ENCODE measurements at regions not wholly inside any gene's neighbourhood (a gene's known extent, or its start where the extent isn't known, plus 50 kb on each side); places are given as distances from the start of the nearest gene placed in this dataset.

DNA sequence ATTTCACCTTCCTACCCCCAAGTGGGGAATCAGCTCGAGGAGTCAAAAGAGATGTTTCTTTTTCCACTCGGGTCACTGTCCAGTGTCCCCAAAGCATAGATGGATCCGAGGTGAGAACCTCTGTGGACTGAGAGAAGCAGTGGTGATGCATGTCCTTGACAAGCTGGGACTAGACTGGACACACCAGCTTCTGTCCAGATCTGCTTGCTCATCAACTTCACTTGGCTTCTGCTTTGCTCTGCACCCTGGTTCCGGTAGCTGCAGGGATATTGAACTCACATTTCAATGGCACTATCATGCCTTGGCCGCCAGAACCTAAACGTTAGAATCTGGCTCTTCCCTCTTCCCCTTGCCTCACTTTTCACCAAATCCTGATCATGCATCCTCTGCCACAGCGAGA lies 50.3 kb upstream of the CXCL12 start:
- Histone ChIP-seq H3K9me3 (peaks cover 13% of the 10 kb centered on the region), H3K27me3 (no peaks in the 10 kb centered on the region), H3K27ac (no peak overlapping the region), H3K4me3 (no peak overlapping the region), H3K4me1 (no peaks in the 10 kb centered on the region), H3K36me3 (no peaks in the 10 kb centered on the region)
- no peak for TF ChIP-seq POLR2AphosphoS5 (IDR thresholded peaks at IDR 0.05)
- no peak for TF ChIP-seq EP300 (IDR thresholded peaks at IDR 0.05)
- TF ChIP-seq, protein P1, sequence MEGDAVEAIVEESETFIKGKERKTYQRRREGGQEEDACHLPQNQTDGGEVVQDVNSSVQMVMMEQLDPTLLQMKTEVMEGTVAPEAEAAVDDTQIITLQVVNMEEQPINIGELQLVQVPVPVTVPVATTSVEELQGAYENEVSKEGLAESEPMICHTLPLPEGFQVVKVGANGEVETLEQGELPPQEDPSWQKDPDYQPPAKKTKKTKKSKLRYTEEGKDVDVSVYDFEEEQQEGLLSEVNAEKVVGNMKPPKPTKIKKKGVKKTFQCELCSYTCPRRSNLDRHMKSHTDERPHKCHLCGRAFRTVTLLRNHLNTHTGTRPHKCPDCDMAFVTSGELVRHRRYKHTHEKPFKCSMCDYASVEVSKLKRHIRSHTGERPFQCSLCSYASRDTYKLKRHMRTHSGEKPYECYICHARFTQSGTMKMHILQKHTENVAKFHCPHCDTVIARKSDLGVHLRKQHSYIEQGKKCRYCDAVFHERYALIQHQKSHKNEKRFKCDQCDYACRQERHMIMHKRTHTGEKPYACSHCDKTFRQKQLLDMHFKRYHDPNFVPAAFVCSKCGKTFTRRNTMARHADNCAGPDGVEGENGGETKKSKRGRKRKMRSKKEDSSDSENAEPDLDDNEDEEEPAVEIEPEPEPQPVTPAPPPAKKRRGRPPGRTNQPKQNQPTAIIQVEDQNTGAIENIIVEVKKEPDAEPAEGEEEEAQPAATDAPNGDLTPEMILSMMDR (IDR thresholded peaks at IDR 0.05), result no peak
- TF ChIP-seq POLR2A (IDR thresholded peaks at IDR 0.05), result no peak
- no peak for DNase-seq (ENCODE audit: low spot score in 2 of 2)
- WGBS, result 82% methylated on average over 7 of the region's 7 CpGs

DNA sequence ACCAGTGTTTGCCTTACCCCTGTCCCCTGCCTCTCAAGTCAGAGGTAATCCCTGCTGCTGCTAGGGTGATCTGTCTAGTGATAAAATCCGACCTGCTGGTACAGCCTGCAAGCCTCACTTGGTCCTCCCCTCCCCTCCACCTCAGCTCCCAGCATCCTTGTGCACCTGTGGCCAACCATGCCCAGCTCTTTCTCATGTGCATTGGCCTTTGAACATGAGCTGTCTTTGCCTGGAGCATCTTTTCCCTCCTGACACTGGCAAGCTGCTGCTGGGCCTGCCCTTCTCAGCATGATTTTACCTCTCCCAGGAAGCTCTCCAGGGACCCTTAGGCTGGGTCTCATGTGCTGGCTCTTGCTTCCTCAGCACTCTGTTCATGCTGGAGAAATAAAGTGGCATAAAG lies 51.3 kb upstream of the CXCL12 start:
- H3K27ac ChIP-seq, result no peak overlapping the region
- H3K9me3 ChIP-seq, result peaks cover 10% of the 10 kb centered on the region
- no peaks in the 10 kb centered on the region for H3K36me3 ChIP-seq
- DNase-seq (ENCODE audit: low spot score in 2 of 2), result no peak
- no peaks in the 10 kb centered on the region for H3K27me3 ChIP-seq
- H3K4me1 ChIP-seq, result no peaks in the 10 kb centered on the region
- WGBS, result 47% methylated on average over 1 of the region's 1 CpG
- TF ChIP-seq, protein P1 (IDR thresholded peaks at IDR 0.05), result no peak
- TF ChIP-seq EP300 (IDR thresholded peaks at IDR 0.05) (no peak), POLR2A (IDR thresholded peaks at IDR 0.05) (no peak), POLR2AphosphoS5 (IDR thresholded peaks at IDR 0.05) (no peak)
- H3K4me3 ChIP-seq, result no peak overlapping the region

DNA sequence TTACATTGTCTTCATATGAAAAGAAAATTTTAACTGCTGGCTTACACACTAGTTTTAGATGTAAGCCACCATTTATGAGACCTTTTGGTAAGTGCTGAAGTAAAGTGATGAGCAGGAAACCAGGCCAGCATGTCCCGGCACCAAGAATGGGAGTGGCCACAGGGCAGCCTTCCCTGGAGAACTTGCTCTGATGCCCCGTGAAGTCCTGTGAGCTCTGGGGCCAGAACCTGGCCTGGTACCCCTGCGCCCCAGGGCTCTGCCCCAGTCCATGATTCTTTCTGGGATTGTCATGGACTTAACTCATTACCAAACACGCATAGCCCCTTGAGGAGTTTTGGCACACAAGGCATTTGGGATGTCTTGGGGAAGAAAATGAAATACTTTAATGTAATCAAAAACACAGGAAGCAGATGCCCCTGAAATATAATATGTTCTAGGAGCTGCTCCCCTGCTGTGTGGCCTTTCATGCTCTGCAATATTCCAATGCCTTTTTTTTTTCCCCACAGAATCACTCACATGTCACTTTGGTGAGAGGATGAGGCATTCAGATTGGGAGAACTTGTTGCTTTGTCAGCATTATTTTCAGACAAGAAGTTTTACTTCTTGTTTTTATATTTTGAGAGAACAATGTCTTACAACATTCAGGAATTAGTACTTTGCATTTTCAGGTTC lies 53.1 kb upstream of the CXCL12 start:
- H3K4me3 ChIP-seq, result no peak overlapping the region
- 66% methylated on average over 4 of the region's 4 CpGs for WGBS
- no peaks in the 10 kb centered on the region for H3K4me1 ChIP-seq
- DNase-seq (ENCODE audit: low spot score in 2 of 2), result no peak
- H3K27me3 ChIP-seq, result no peaks in the 10 kb centered on the region
- no peaks in the 10 kb centered on the region for H3K36me3 ChIP-seq
- peaks cover 9% of the 10 kb centered on the region for H3K9me3 ChIP-seq
- H3K27ac ChIP-seq, result no peak overlapping the region
- no peak for TF ChIP-seq POLR2AphosphoS5 (IDR thresholded peaks at IDR 0.05)
- no peak for TF ChIP-seq POLR2A (IDR thresholded peaks at IDR 0.05)
- TF ChIP-seq EP300 (IDR thresholded peaks at IDR 0.05), result no peak
- TF ChIP-seq, protein P1 (IDR thresholded peaks at IDR 0.05), result no peak

DNA sequence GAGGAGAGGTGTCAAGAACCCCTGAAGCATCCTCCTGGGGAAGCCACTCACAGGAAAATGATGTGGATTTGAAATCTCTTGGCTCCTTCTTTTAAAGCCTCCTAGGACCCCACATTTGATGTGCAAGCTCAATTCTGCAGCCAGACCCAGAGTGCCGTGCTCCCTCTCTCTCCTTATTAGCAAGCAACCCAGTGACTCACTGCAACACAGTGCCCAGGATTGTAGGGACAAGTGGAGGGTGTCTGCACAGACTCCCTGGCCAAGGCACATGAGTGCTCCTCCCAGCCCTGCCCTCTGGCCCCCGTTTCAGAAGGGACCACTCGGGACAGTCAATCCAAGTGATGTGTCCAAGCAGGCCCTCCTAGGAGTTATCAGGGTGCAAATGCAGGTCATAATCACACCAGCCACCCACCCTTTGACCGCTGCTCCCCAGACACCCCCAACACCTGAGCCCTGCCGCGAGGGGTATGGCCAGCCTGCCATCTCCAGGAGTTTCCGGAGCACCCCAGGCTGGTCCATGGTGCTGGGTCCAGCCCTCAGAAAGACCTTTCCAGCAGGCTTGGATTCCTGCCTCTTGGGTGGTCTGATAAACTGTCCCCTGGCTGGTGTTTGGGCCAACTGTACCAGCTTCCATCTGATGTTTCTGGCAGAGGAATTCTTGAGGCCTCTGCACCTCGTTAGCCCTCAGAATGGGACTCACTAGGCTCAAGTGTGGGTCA lies 54.5 kb upstream of the CXCL12 start:
- TF ChIP-seq POLR2A (IDR thresholded peaks at IDR 0.05) (no peak), POLR2AphosphoS5 (IDR thresholded peaks at IDR 0.05) (no peak), EP300 (IDR thresholded peaks at IDR 0.05) (no peak)
- TF ChIP-seq, protein P1 (IDR thresholded peaks at IDR 0.05), result no peak

DNA sequence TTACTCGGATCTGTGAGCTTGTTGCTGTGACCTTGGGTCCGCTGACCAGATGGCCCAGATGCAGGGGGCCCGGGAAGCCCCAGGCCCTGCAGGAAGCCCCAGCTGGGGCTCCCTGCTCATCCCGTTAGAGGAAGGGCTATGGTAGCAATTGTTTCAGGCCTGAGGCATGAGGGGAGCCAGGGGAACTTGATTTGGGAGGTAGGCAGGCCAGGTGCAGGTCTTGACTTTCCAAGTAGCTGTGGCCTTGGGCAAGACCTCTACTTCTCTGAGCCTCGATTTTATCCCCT lies 55.0 kb upstream of the CXCL12 start:
- Histone ChIP-seq H3K36me3 (no peaks in the 10 kb centered on the region), H3K27me3 (no peaks in the 10 kb centered on the region), H3K4me1 (no peaks in the 10 kb centered on the region), H3K27ac (no peak overlapping the region), H3K9me3 (no peaks in the 10 kb centered on the region), H3K4me3 (no peak overlapping the region)
- DNase-seq (ENCODE audit: low spot score in 2 of 2), result no peak
- 100% methylated on average over 1 of the region's 5 CpGs for WGBS
- no peak for TF ChIP-seq POLR2A (IDR thresholded peaks at IDR 0.05)
- TF ChIP-seq POLR2AphosphoS5 (IDR thresholded peaks at IDR 0.05), result no peak
- TF ChIP-seq, protein P1 (IDR thresholded peaks at IDR 0.05), result no peak

More for the DNA sequence above, 54.5 kb upstream of the CXCL12 start:
- Histone ChIP-seq H3K27ac (peak overlapping the region; percentile 33), H3K9me3 (no peaks in the 10 kb centered on the region), H3K36me3 (no peaks in the 10 kb centered on the region), H3K4me1 (no peaks in the 10 kb centered on the region), H3K27me3 (no peaks in the 10 kb centered on the region), H3K4me3 (no peak overlapping the region)
- no peak for DNase-seq (ENCODE audit: low spot score in 2 of 2)
- WGBS, result no CpG with 5 or more reads among the region's 8 CpGs
